Lung microvascular endothelial cell (primary cell): ENCODE measurements at regions not wholly inside any gene's neighbourhood (a gene's known extent, or its start where the extent isn't known, plus 50 kb on each side); places are given as distances from the start of the nearest gene placed in this dataset.
A peak's percentile ranks its signal among the peaks of the same experiment; 100 is the strongest.
"Not testable (repeated sequence)": the region's sequence is repeated elsewhere in the genome, so short reads cannot be mapped to it uniquely, and the experiment has no call there.

Experiments used
- DNase-seq, 2 donors: peaks; one replicate each; pipeline versions ENCODE4 v3.0.0 to v3.0.0-alpha.2; 2010; ENCODE audit warnings: low read depth in 2 of 2

- no peak for DNase-seq
Observed at GRCh38 chr5:66234241-66234640, 90.1 kb downstream of the SREK1 start.

- no peak for DNase-seq
Observed at GRCh38 chr5:66238435-66238834, 94.3 kb downstream of the SREK1 start.

GRCh38 chr5:66239034-66239433, 94.9 kb downstream of the SREK1 start:
- no peak for DNase-seq

GRCh38 chr5:66241136-66241825, 97.2 kb downstream of the SREK1 start:
- DNase-seq: no peak

- peak in 1 of 2 donors; percentile 8 for DNase-seq
Observed at GRCh38 chr5:66242050-66242715, 98.1 kb downstream of the SREK1 start.

GRCh38 chr5:66246608-66247007, 102.5 kb downstream of the SREK1 start:
- DNase-seq: no peak

GRCh38 chr5:66247176-66247960, 103.3 kb downstream of the SREK1 start:
- peak in 1 of 2 donors; percentile 12 for DNase-seq

- DNase-seq: no peak
Observed at GRCh38 chr5:66248874-66249273, 104.8 kb downstream of the SREK1 start.

GRCh38 chr5:66249920-66250319, 105.8 kb downstream of the SREK1 start:
- no peak for DNase-seq

- no peak for DNase-seq
Observed at GRCh38 chr5:66252849-66253248, 108.7 kb downstream of the SREK1 start.

- DNase-seq: no peak
Observed at GRCh38 chr5:66255714-66256113, 111.6 kb downstream of the SREK1 start.

- DNase-seq: no peak
Observed at GRCh38 chr5:66273121-66273520, 129.0 kb downstream of the SREK1 start.

GRCh38 chr5:66276986-66277385, 132.9 kb downstream of the SREK1 start:
- no peak for DNase-seq

- no peak for DNase-seq
Observed at GRCh38 chr5:66277981-66278380, 133.9 kb downstream of the SREK1 start.

GRCh38 chr5:66281294-66281693, 137.2 kb downstream of the SREK1 start:
- DNase-seq: no peak

- DNase-seq: no peak
Observed at GRCh38 chr5:66284588-66285342, 140.7 kb downstream of the SREK1 start.

GRCh38 chr5:66285343-66285922, 141.3 kb downstream of the SREK1 start:
- DNase-seq: no peak

GRCh38 chr5:66291771-66292170, 147.7 kb downstream of the SREK1 start:
- DNase-seq: no peak

GRCh38 chr5:66293851-66294250, 149.8 kb downstream of the SREK1 start:
- not testable (repeated sequence) for DNase-seq

- no peak for DNase-seq
Observed at GRCh38 chr5:66299463-66299862, 155.4 kb downstream of the SREK1 start.

- DNase-seq: no peak
Observed at GRCh38 chr5:66302344-66302743, 158.2 kb downstream of the SREK1 start.
